ENCODE measurements at regions not wholly inside any gene's neighbourhood (a gene's known extent, or its start where the extent isn't known, plus 50 kb on each side); places are given as distances from the start of the nearest gene placed in this dataset.

DNA sequence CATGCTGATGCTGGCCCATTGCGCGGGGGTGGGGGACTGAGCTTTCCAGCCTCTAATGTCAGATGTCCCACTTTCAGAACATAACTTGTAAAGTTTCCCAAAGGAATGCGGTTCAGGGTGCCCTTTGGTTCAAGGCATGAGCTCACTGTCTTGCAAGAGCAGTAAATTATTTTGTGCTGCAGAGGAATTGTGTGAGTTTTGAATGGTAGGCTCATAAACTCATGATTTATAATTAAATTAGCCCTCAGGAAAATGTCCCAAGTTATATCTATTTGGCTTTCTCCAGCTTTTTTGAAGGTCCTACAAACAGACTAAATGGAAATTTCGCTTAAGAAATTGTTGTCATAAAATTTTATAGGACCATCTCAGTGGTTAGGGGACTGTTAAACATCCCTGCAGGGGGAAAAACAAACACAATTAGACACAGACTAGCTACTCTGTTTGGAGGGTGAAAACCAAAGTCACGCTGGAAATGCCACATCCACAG lies 321.8 kb downstream of the HS3ST3B1 start:
- no peak overlapping the region for H3K4me3 ChIP-seq (ENCODE audit: low read length)
- intact Hi-C loops (cut with micrococcal nuclease): no loop called here
- no peaks in the 10 kb centered on the region for H3K9me3 ChIP-seq (ENCODE audit: control insufficient read depth, insufficient read depth, low read length)
- H3K36me3 ChIP-seq (ENCODE audit: control insufficient read depth, insufficient read depth, low read length): no peaks in the 10 kb centered on the region
- no peaks in the 10 kb centered on the region for H3K4me1 ChIP-seq (ENCODE audit: control insufficient read depth, insufficient read depth, low read length)
- H3K27me3 Mint-ChIP-seq (ENCODE audit: low read depth in 2 of 2): peaks cover 23 to 30% of the 10 kb centered on the region in 2 donors
- TF ChIP-seq, protein P1, sequence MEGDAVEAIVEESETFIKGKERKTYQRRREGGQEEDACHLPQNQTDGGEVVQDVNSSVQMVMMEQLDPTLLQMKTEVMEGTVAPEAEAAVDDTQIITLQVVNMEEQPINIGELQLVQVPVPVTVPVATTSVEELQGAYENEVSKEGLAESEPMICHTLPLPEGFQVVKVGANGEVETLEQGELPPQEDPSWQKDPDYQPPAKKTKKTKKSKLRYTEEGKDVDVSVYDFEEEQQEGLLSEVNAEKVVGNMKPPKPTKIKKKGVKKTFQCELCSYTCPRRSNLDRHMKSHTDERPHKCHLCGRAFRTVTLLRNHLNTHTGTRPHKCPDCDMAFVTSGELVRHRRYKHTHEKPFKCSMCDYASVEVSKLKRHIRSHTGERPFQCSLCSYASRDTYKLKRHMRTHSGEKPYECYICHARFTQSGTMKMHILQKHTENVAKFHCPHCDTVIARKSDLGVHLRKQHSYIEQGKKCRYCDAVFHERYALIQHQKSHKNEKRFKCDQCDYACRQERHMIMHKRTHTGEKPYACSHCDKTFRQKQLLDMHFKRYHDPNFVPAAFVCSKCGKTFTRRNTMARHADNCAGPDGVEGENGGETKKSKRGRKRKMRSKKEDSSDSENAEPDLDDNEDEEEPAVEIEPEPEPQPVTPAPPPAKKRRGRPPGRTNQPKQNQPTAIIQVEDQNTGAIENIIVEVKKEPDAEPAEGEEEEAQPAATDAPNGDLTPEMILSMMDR (IDR thresholded peaks at IDR 0.05): no peak
- 93% methylated on average over 5 of the region's 5 CpGs for WGBS (ENCODE audit: insufficient coverage)
- H3K4me1 Mint-ChIP-seq: no peaks in the 10 kb centered on the region
- H3K27ac Mint-ChIP-seq: no peak overlapping the region
- no peaks in the 10 kb centered on the region for H3K36me3 Mint-ChIP-seq
- no peaks in the 10 kb centered on the region for H3K9me3 Mint-ChIP-seq
- no peak for ATAC-seq
- H3K27me3 ChIP-seq (ENCODE audit: control insufficient read depth, insufficient read depth, low read length): no peaks in the 10 kb centered on the region
- H3K27ac ChIP-seq (ENCODE audit: low read length): no peak overlapping the region
- DNase-seq: no peak
- H3K4me3 Mint-ChIP-seq: no peak overlapping the region

DNA sequence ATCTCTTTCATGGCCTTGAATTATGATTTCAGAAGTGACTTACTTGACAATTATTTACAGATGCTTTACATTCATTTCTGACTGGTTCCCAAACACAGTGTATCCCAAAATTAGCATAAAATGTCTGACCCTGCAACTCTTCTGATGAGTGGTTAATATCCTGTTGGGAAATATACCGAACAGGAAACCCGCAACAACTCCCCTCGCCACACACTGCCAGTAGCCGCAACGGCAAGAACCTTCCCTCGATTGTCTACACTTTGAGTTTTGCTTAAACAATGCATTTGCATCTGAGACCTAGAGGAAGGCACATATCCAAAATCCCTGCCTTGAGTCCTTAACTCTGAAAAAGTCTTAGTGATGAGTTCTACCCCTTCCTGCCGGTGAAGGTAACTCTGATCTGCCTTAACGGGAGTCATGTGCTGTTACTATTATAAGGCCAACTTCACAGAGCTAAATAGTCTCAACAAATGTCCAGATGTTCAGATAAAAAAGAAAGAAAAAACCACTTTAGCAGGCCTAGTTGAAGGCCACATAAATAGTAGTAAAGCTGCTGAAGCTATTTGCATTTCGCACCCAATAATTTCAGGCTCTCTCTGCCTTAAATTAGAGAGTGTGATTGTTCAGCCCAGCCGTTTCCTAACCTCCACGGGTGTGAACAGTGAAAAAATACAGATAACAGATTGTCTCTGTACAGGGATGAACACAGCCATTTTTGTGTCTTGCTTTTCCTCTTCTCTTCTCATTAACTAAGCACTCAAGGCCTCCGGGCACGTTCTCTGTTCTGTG lies 321.1 kb downstream of the HS3ST3B1 start:
- H3K27me3 ChIP-seq (ENCODE audit: control insufficient read depth, insufficient read depth, low read length): no peaks in the 10 kb centered on the region
- Mint-ChIP-seq H3K27ac (no peak overlapping the region), H3K36me3 (no peaks in the 10 kb centered on the region), H3K4me1 (no peaks in the 10 kb centered on the region), H3K27me3 (ENCODE audit: low read depth in 2 of 2) (peaks cover 24 to 30% of the 10 kb centered on the region in 2 donors), H3K9me3 (no peaks in the 10 kb centered on the region), H3K4me3 (no peak overlapping the region)
- intact Hi-C loops (cut with micrococcal nuclease): no loop called here
- no peaks in the 10 kb centered on the region for H3K9me3 ChIP-seq (ENCODE audit: control insufficient read depth, insufficient read depth, low read length)
- H3K36me3 ChIP-seq (ENCODE audit: control insufficient read depth, insufficient read depth, low read length): no peaks in the 10 kb centered on the region
- H3K4me3 ChIP-seq (ENCODE audit: low read length): no peak overlapping the region
- DNase-seq: no peak
- no peak overlapping the region for H3K27ac ChIP-seq (ENCODE audit: low read length)
- H3K4me1 ChIP-seq (ENCODE audit: control insufficient read depth, insufficient read depth, low read length): no peaks in the 10 kb centered on the region
- 86% methylated on average over 13 of the region's 13 CpGs for WGBS (ENCODE audit: insufficient coverage)
- ATAC-seq: no peak
- TF ChIP-seq, protein P1 (IDR thresholded peaks at IDR 0.05): no peak

DNA sequence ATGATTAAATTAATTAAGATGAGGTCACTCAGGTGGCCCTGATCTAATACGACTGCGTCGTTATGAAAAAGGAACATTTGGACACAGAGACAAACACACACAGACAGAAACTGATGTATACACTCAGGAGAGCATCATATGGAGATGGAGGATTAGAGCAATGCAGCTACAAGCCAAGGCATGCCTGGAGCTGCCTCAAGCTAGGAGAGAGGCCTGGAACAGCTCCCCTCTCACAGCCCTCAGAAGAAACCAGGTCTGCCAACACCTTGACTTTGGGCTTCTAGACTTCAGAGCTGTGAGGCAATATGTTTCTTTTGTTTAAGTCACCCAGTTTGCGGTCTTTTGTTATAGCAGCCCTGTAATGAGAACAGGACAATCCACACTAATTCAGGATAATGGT lies 318.9 kb downstream of the HS3ST3B1 start:
- ATAC-seq (no peak), DNase-seq (no peak)
- H3K27me3 ChIP-seq (ENCODE audit: control insufficient read depth, insufficient read depth, low read length): no peaks in the 10 kb centered on the region
- H3K9me3 ChIP-seq (ENCODE audit: control insufficient read depth, insufficient read depth, low read length): no peaks in the 10 kb centered on the region
- no peaks in the 10 kb centered on the region for H3K9me3 Mint-ChIP-seq
- H3K4me1 Mint-ChIP-seq: no peaks in the 10 kb centered on the region
- no peak overlapping the region for H3K27ac ChIP-seq (ENCODE audit: low read length)
- H3K4me3 Mint-ChIP-seq: no peak overlapping the region
- H3K36me3 Mint-ChIP-seq: no peaks in the 10 kb centered on the region
- 95% methylated on average over 4 of the region's 4 CpGs for WGBS (ENCODE audit: insufficient coverage)
- peaks cover 16 to 22% of the 10 kb centered on the region in 2 donors for H3K27me3 Mint-ChIP-seq (ENCODE audit: low read depth in 2 of 2)
- no peak overlapping the region for H3K27ac Mint-ChIP-seq
- intact Hi-C loops (cut with micrococcal nuclease): no loop called here
- TF ChIP-seq, protein P1 (IDR thresholded peaks at IDR 0.05): no peak
- no peaks in the 10 kb centered on the region for H3K36me3 ChIP-seq (ENCODE audit: control insufficient read depth, insufficient read depth, low read length)
- H3K4me1 ChIP-seq (ENCODE audit: control insufficient read depth, insufficient read depth, low read length): no peaks in the 10 kb centered on the region
- no peak overlapping the region for H3K4me3 ChIP-seq (ENCODE audit: low read length)

DNA sequence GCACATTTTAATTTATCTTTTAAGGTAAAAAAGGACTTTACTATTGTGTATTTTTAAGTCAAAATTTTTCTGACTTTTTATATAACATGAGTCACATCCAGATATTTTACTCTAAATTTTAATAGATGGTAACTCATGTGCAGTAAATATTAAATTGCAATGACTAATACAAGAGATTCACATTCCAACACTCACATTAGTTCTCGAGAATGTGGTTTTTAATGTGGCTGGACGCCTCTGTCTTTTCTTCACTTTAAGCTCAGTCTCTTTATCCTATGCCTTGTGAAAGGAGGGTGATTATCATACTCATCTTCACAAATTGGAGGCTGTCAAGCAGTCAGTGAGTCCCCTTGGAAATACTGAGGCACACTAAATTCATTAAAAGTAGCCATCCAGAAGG lies 315.6 kb downstream of the HS3ST3B1 start:
- no peaks in the 10 kb centered on the region for H3K9me3 Mint-ChIP-seq
- Histone ChIP-seq H3K36me3 (ENCODE audit: control insufficient read depth, insufficient read depth, low read length) (no peaks in the 10 kb centered on the region), H3K27me3 (ENCODE audit: control insufficient read depth, insufficient read depth, low read length) (no peaks in the 10 kb centered on the region), H3K27ac (ENCODE audit: low read length) (no peak overlapping the region), H3K4me1 (ENCODE audit: control insufficient read depth, insufficient read depth, low read length) (no peaks in the 10 kb centered on the region), H3K4me3 (ENCODE audit: low read length) (no peak overlapping the region), H3K9me3 (ENCODE audit: control insufficient read depth, insufficient read depth, low read length) (no peaks in the 10 kb centered on the region)
- H3K27ac Mint-ChIP-seq: no peak overlapping the region
- ATAC-seq (no peak), DNase-seq (no peak)
- H3K4me1 Mint-ChIP-seq: no peaks in the 10 kb centered on the region
- TF ChIP-seq, protein P1 (IDR thresholded peaks at IDR 0.05): no peak
- no peaks in the 10 kb centered on the region for H3K36me3 Mint-ChIP-seq
- H3K4me3 Mint-ChIP-seq: no peak overlapping the region
- intact Hi-C loops (cut with micrococcal nuclease): no loop called here
- WGBS (ENCODE audit: insufficient coverage): no CpG with 5 or more reads among the region's 2 CpGs
- H3K27me3 Mint-ChIP-seq (ENCODE audit: low read depth in 2 of 2): peaks cover 13 to 22% of the 10 kb centered on the region in 2 donors

Data from natural killer cell (primary cell).